SK-N-SH (cell line): ENCODE measurements at regions not wholly inside any gene's neighbourhood (a gene's known extent, or its start where the extent isn't known, plus 50 kb on each side); places are given as distances from the start of the nearest gene placed in this dataset.

ENCODE experiments used
- CTCF ChIA-PET: fragments of 300-600, 350-600 bp; formaldehyde crosslinking; extraction: SDS; loops from one replicate; lab custom pipeline; 2021; lab: Yijun Ruan, JAX
- POLR2A ChIA-PET: fragments of 350-600 bp; sonication (Branson Sonifier 250); formaldehyde crosslinking; extraction: SDS; loops from one replicate; lab custom pipeline; 2020; ENCODE audit warnings: antibody characterized with exemption, inconsistent platforms; lab: Yijun Ruan, JAX
- DNase-seq: peaks from one replicate; pipeline ENCODE4 v3.0.0; 2012
- H2AFZ ChIP-seq: fragments of 200-600 bp; sonication (generic); 2 replicates; pipeline ENCODE4 v1.8.1; 2016; ENCODE audit warnings: antibody characterized with exemption, mild to moderate bottlenecking, low read depth
- H3F3A ChIP-seq: fragments of 200-600 bp; sonication (generic); replicated peaks from 2 replicates; pipeline ENCODE3; 2016; ENCODE audit warnings: antibody characterized with exemption, mild to moderate bottlenecking; ENCODE audit not compliant: insufficient read depth
- H3K27ac ChIP-seq, 2 experiments: fragments of 200-500 bp in 1 of 2; fragments of 200-600 bp in 1 of 2; sonication (Bioruptor generic) in 1 of 2; sonication (generic), shearing (Covaris generic) in 1 of 2; 2 replicates each; pipeline versions ENCODE4 v1.5.1 to v1.6.1; 2014 to 2016; ENCODE audit warnings: low read depth in 2 of 2, inconsistent platforms in 1 of 2, low read length in 1 of 2, mild to moderate bottlenecking in 1 of 2, mixed read lengths in 1 of 2
- H3K27me3 ChIP-seq: fragments of 200-600 bp; sonication (generic), shearing (Covaris generic); 2 replicates; pipeline ENCODE4 v1.6.1; 2016; ENCODE audit warnings: mixed run types; ENCODE audit not compliant: insufficient read depth
- H3K36me3 ChIP-seq, 2 experiments: fragments of 200-500 bp in 1 of 2; fragments of 200-600 bp in 1 of 2; sonication (Bioruptor generic) in 1 of 2; sonication (generic) in 1 of 2; replicated peaks in 1 of 2; 2 replicates each; pipeline versions ENCODE3 to v1.5.1; 2014 to 2016; ENCODE audit warnings: low read length in 1 of 2, mild to moderate bottlenecking in 1 of 2; ENCODE audit not compliant: insufficient read depth in 2 of 2, control insufficient read depth in 1 of 2
- H3K4me1 ChIP-seq, 2 experiments: fragments of 200-500 bp in 1 of 2; fragments of 200-600 bp in 1 of 2; sonication (Bioruptor generic) in 1 of 2; sonication (generic), shearing (Covaris generic) in 1 of 2; 2 replicates each; pipeline versions ENCODE4 v1.5.1 to v1.6.1; 2014 to 2016; ENCODE audit warnings: low read depth in 1 of 2, low read length in 1 of 2, mixed run types in 1 of 2; ENCODE audit not compliant: insufficient read depth in 2 of 2, control insufficient read depth in 1 of 2
- H3K4me2 ChIP-seq: fragments of 200-600 bp; sonication (generic), shearing (Covaris generic); 2 replicates; pipeline ENCODE4 v1.6.1; 2017; ENCODE audit warnings: mixed run types
- H3K4me3 ChIP-seq, 2 experiments: fragments of 200-500 bp in 1 of 2; fragments of 200-600 bp in 1 of 2; sonication (Bioruptor generic) in 1 of 2; sonication (generic), shearing (Covaris generic) in 1 of 2; 2 replicates each; pipeline versions ENCODE4 v1.5.1 to v1.8.1; 2014 to 2016; ENCODE audit warnings: low read depth in 2 of 2, inconsistent platforms in 1 of 2, low read length in 1 of 2, mild to moderate bottlenecking in 1 of 2, mixed read lengths in 1 of 2, moderate library complexity in 1 of 2
- H3K79me2 ChIP-seq: fragments of 200-600 bp; sonication (generic); 2 replicates; pipeline ENCODE4 v1.8.1; 2017; ENCODE audit warnings: mild to moderate bottlenecking; ENCODE audit not compliant: insufficient read depth
- H3K9ac ChIP-seq: fragments of 200-600 bp; sonication (generic); 2 replicates; pipeline ENCODE4 v1.6.1; 2017; ENCODE audit warnings: mixed run types
- H3K9me2 ChIP-seq: fragments of 200-600 bp; sonication (generic); 2 replicates; pipeline ENCODE4 v1.6.1; 2017; ENCODE audit warnings: mixed run types
- H3K9me3 ChIP-seq: fragments of 200-600 bp; sonication (generic); 2 replicates; pipeline ENCODE4 v1.6.1; 2017; ENCODE audit warnings: mixed run types, mild to moderate bottlenecking, moderate library complexity
- H4K20me1 ChIP-seq: fragments of 200-600 bp; sonication (generic); 2 replicates; pipeline ENCODE4 v1.6.1; 2017; ENCODE audit warnings: mild to moderate bottlenecking, mixed run types; ENCODE audit not compliant: insufficient read depth
- CHD2 ChIP-seq: fragments of 150-350 bp; IDR thresholded peaks from 2 replicates; pipeline ENCODE4 v1.6.1; 2018; ENCODE audit warnings: low read length; ENCODE audit not compliant: partially characterized antibody
- ELF1 ChIP-seq: IDR thresholded peaks from 2 replicates; pipeline ENCODE4 v1.4.0; 2012
- EP300 ChIP-seq, 2 experiments: IDR thresholded peaks; 2 replicates each; pipeline versions ENCODE4 v1.4.0 to v1.6.1; 2012; ENCODE audit warnings: borderline replicate concordance in 1 of 2, low read depth in 1 of 2, low read length in 1 of 2
- EZH2phosphoT487 ChIP-seq: fragments of 200-600 bp; sonication (generic); IDR thresholded peaks from 2 replicates; pipeline ENCODE4 v1.6.1; 2017; ENCODE audit warnings: low read depth, mixed run types, mild to moderate bottlenecking, antibody characterized with exemption, moderate library complexity, borderline replicate concordance
- GATA2 ChIP-seq: sonication (generic); formaldehyde crosslinking; IDR thresholded peaks from 2 replicates; pipeline ENCODE4 v1.5.0; 2020; ENCODE audit warnings: mild to moderate bottlenecking, missing genetic modification reagents
- IRF3 ChIP-seq: fragments of 150-350 bp; IDR thresholded peaks from 2 replicates; pipeline ENCODE4 v1.6.1; 2016; ENCODE audit warnings: mild to moderate bottlenecking, low read depth, low read length
- MAX ChIP-seq: IDR thresholded peaks from 2 replicates; pipeline ENCODE4 v1.4.0; 2012; ENCODE audit warnings: low read depth
- MEF2A ChIP-seq: IDR thresholded peaks from 2 replicates; pipeline ENCODE4 v1.4.0; 2012; ENCODE audit warnings: low read depth, borderline replicate concordance
- MXI1 ChIP-seq: IDR thresholded peaks from 2 replicates; pipeline ENCODE4 v1.6.1; 2012; ENCODE audit warnings: mild to moderate bottlenecking, low read depth, low read length, improper control_type of control experiment
- NFIC ChIP-seq: IDR thresholded peaks from 2 replicates; pipeline ENCODE4 v1.4.0; 2012; ENCODE audit warnings: borderline replicate concordance
- PBX3 ChIP-seq: IDR thresholded peaks from 2 replicates; pipeline ENCODE4; 2012
- POLR2AphosphoS5 ChIP-seq: IDR thresholded peaks from 2 replicates; pipeline ENCODE4 v1.6.1; 2012; ENCODE audit warnings: low read depth, low read length
- RAD21 ChIP-seq: IDR thresholded peaks from 2 replicates; pipeline ENCODE4 v1.6.1; 2012; ENCODE audit warnings: mild to moderate bottlenecking, low read length
- RCOR1 ChIP-seq: fragments of 150-350 bp; IDR thresholded peaks from 2 replicates; pipeline ENCODE4 v1.6.1; 2017; ENCODE audit warnings: antibody characterized with exemption, low read length
- REST ChIP-seq: IDR thresholded peaks from 2 replicates; pipeline ENCODE4 v1.6.1; 2012; ENCODE audit warnings: mild to moderate bottlenecking, low read depth, low read length, moderate library complexity
- TAF1 ChIP-seq: IDR thresholded peaks from 2 replicates; pipeline ENCODE4 v1.6.1; 2012; ENCODE audit warnings: low read depth, mild to moderate bottlenecking, low read length, moderate library complexity, borderline replicate concordance
- TCF12 ChIP-seq: IDR thresholded peaks from 2 replicates; pipeline ENCODE4 v1.4.0; 2012
- ZBTB33 ChIP-seq: IDR thresholded peaks from 2 replicates; pipeline ENCODE4 v1.4.0; 2012; ENCODE audit warnings: low read depth, borderline replicate concordance
- WGBS: methylation state at CpG from one replicate; pipeline ENCODE4 v1.1.6; 2017; ENCODE audit warnings: low lambda C conversion rate; 5-methylcytosine and 5-hydroxymethylcytosine counted together

GRCh38 chr12:91637789-91638624 is 455.4 kb upstream of the DCN start:
- Histone ChIP-seq H3K9me2 (no peaks in the 10 kb centered on the region), H3K27me3 (no peaks in the 10 kb centered on the region), H3K9me3 (no peaks in the 10 kb centered on the region), H3K27ac (no peak overlapping the region), H4K20me1 (no peaks in the 10 kb centered on the region), H3K36me3 (no peaks in the 10 kb centered on the region), H3K4me1 (no peaks in the 10 kb centered on the region; a peak in 1 of 4 replicates), H3K4me3 (no peak overlapping the region), H2AFZ (no peak overlapping the region), H3K79me2 (no peaks in the 10 kb centered on the region), H3F3A (no peaks in the 10 kb centered on the region), H3K9ac (no peak overlapping the region), H3K4me2 (no peak overlapping the region)
- 72% methylated on average over 8 of the region's 8 CpGs for WGBS
- ChIA-PET POLR2A (no interaction called here), CTCF (interaction anchor here (1.2 kb wide), 1 partner anchor 65 kb away, joined by 3 read pairs; no protein-coding TSS in a partner anchor)
- TF ChIP-seq TCF12 (no peak), CHD2 (no peak)
- no peak for DNase-seq

GRCh38 chr12:91636721-91637120 is 454.1 kb upstream of the DCN start:
- ChIA-PET POLR2A (no interaction called here), CTCF (no interaction called here)
- no peak overlapping the region for H3K9ac ChIP-seq
- no peaks in the 10 kb centered on the region for H4K20me1 ChIP-seq
- no peaks in the 10 kb centered on the region for H3K79me2 ChIP-seq
- H3K9me3 ChIP-seq, result no peaks in the 10 kb centered on the region
- WGBS, result 42% methylated on average over 4 of the region's 4 CpGs
- no peak overlapping the region for H3K4me3 ChIP-seq
- no peaks in the 10 kb centered on the region for H3K36me3 ChIP-seq
- no peak for DNase-seq
- TF ChIP-seq POLR2AphosphoS5, result no peak
- no peak for TF ChIP-seq TAF1
- no peak for TF ChIP-seq CHD2
- no peak for TF ChIP-seq MXI1
- no peak for TF ChIP-seq IRF3
- no peak for TF ChIP-seq REST
- no peak for TF ChIP-seq EZH2phosphoT487
- no peak for TF ChIP-seq TCF12
- no peak for TF ChIP-seq ZBTB33
- TF ChIP-seq GATA2 (CRISPR knock-in tag), result no peak
- no peak for TF ChIP-seq RCOR1
- no peak for TF ChIP-seq EP300 (IDR thresholded peaks at IDR 0.05; ENCODE audit: borderline replicate concordance in 1 of 2, low read depth in 1 of 2, low read length in 1 of 2)
- TF ChIP-seq MAX, result no peak
- TF ChIP-seq RAD21, result no peak
- no peak for TF ChIP-seq MEF2A
- TF ChIP-seq PBX3, result no peak
- no peak for TF ChIP-seq ELF1
- no peak for TF ChIP-seq NFIC
- no peaks in the 10 kb centered on the region for H3F3A ChIP-seq
- no peak overlapping the region for H3K27ac ChIP-seq
- H2AFZ ChIP-seq, result no peak overlapping the region
- no peaks in the 10 kb centered on the region for H3K27me3 ChIP-seq
- H3K4me2 ChIP-seq, result no peak overlapping the region
- peaks cover 0 to under 1% of the 10 kb centered on the region in 2 experiments; a peak in 1 of 4 replicates for H3K4me1 ChIP-seq
- no peaks in the 10 kb centered on the region for H3K9me2 ChIP-seq
